ENCODE measurements at regions not wholly inside any gene's neighbourhood (a gene's known extent, or its start where the extent isn't known, plus 50 kb on each side); places are given as distances from the start of the nearest gene placed in this dataset.

DNA sequence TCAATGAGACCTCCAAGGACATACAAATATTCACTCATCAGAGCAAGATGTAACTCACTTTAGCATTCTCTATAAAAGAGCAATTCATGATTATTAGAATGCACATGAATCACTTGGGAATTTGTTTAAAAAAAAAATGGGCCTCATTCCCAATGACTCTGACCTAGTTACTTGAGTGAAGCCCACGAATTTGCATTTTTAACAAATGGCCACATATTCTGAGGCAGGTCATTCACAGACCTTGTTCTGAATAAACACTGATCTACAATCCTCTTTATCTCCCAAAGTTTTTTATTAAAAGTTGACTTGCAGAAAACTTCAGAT is 255.1 kb upstream of the VEGFC start:
- no peak for DNase-seq (ENCODE audit: low read depth in 3 of 3)

- no peak for DNase-seq (ENCODE audit: low read depth in 3 of 3)
Observed at GRCh38 chr4:177051473-177052060, 258.1 kb upstream of the NEIL3 start.

GRCh38 chr4:177052211-177052934 is 257.3 kb upstream of the NEIL3 start:
- DNase-seq (ENCODE audit: low read depth in 3 of 3): no peak

GRCh38 chr4:177057186-177057585 is 252.5 kb upstream of the NEIL3 start:
- DNase-seq (ENCODE audit: low read depth in 3 of 3): no peak

DNA sequence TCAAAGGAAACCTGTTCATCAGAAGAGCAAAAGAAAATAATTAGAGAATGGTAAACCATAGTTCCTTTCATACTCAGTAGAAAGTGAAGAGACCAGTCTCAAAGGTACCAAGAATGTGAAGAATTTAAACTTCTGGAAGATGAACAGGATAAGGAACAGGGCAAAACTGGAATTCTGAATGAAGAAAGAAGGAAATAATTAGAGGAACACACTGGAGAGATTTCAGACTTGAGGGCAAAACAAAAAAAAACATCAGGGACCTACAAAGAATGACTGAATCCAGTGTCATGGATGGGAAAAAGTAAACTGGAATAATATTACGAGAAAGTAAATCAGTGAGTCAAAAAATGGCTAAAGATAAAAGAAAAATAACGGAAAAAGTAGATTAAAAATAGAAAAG is 245.6 kb upstream of the NEIL3 start:
- DNase-seq (ENCODE audit: low read depth in 3 of 3): no peak

DNA sequence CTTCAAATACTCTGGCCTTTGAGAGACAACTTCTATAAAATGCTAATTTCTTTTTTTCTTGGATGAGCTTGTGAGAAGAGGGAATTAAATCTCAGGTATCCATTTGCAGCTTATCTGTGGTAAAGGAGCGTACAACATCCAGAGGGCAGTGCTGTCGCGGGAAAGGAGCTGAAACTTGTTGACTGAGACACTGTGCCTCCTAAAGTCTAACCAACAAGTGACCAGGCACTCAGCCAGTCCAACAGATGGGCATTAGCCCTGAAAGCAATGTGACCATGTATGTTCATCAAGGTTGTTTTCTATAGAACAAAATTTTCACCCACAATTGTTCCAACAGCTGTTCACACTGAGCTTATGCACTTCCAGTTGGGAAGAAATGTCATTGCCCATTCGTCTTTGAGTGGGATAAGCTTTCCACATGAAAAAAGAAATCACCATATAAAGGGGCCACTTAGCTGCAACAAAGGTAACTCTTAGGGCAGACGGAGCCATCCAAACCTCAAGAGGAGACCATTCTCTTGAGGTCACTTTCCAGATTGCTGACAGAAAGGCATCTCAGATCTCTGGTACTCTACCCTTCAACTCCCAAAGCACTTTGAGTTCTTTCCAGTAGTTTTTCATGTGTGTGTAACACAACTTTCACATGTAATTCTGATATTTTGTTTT is 244.8 kb upstream of the NEIL3 start:
- DNase-seq (ENCODE audit: low read depth in 3 of 3): no peak

GRCh38 chr4:177066746-177067145 is 242.9 kb upstream of the NEIL3 start:
- DNase-seq (ENCODE audit: low read depth in 3 of 3): no peak

- no peak for DNase-seq (ENCODE audit: low read depth in 3 of 3)
Observed at GRCh38 chr4:177070533-177071058, 239.1 kb upstream of the NEIL3 start.

DNA sequence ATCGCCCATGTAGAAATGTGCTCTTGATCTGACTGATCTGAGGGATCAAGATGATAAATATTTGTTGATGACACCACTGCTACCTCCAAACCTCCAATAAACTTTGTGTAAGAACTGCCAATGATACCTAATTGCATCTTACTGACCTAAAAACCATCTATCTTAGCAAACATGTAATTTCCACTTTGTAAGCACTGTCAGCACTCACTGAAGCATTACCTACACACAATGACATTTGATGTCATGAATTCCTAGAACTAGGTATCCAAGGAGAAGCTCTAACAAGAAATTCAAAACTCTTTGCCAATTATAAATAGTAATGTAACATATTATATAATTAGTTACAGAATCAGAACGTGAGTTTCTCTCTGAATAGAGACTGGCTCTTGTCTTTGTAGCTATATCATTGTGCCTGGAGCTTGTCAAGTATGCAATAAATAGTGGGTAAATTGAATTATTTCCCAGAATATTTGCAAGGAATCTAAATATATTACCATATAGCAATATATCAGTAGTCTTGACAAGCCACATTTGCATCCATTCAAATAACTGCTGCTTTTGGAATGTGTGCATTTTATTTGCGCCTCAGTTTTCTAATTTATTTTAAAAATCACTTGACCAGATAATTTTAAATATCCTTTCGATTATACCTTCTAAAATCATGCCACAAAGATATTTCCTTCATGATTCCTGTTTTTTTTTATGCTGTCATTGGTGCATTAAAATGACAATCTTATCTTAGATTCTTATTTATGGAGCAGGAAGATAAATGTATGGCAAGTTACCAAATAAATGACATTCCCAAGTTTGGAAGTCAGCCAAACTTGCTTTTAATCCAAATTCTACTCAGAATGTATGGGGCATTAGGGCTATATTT is 232.3 kb upstream of the NEIL3 start:
- no peak for DNase-seq (ENCODE audit: low read depth in 3 of 3)

DNA sequence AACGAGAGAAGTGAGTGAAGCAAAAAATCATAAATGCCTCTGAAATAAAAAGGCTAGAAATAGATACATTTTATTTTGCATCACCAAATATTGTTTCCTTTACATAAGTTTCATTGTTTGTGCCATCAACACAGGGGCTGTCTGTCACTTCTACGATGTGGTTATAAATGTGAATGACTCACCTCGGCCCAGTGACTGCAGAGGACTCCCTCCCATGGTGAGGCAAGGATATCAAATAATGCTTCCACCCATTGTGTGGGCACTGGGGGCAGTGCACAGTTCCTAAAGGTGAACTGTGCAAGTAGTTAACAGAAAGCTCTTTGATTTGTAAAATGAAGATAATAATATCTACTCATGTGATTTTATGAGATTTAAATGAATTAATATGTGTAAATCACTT is 230.3 kb upstream of the NEIL3 start:
- DNase-seq (ENCODE audit: low read depth in 3 of 3): no peak

GRCh38 chr4:177080388-177080787 is 229.3 kb upstream of the NEIL3 start:
- DNase-seq (ENCODE audit: low read depth in 3 of 3): no peak

- DNase-seq (ENCODE audit: low read depth in 3 of 3): no peak
Observed at GRCh38 chr4:177087060-177087459, 222.6 kb upstream of the NEIL3 start.

- no peak for DNase-seq (ENCODE audit: low read depth in 3 of 3)
Observed at GRCh38 chr4:177087499-177087898, 222.2 kb upstream of the NEIL3 start.

- no peak for DNase-seq (ENCODE audit: low read depth in 3 of 3)
Observed at GRCh38 chr4:177091515-177091914, 218.2 kb upstream of the NEIL3 start.

DNA sequence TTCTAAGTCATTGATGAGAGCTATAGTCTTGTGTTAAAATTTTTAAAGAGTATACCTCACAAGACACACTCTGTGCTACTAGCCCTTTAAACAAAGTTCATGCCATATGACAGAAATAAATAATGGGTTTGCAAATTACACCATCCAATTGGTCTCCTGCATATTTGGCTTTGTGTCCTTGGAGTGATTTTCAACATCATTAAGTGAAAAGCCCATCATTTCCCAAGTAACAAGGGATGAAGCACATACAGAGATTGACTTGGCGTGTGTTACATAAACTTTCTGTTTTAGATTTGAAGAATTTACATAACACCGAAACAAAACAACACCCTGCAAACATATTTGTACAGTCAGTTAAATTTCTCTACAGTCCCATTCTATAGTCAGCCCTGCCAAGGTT is 216.9 kb upstream of the NEIL3 start:
- no peak for DNase-seq (ENCODE audit: low read depth in 3 of 3)

GRCh38 chr4:177093964-177094363 is 215.7 kb upstream of the NEIL3 start:
- no peak for DNase-seq (ENCODE audit: low read depth in 3 of 3)

DNA sequence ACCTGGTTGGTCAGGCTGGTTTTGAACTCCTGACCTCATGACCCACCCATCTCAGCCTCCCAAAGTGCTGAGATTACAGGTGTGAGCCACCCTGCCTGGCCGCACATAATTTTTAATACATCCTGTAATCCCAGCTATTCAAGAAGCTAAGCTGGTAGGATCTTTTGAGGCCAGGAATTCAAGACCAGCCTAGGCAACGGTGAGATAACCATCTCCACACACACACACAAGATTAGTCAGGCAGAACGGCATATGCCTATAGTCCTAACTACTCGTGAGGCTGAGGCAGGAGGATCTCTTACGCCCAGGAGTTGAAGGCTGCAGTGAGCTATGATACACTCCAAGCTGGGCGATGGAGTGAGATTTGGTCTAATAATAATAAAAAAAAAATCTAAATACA is 212.4 kb upstream of the NEIL3 start:
- no peak for DNase-seq (ENCODE audit: low read depth in 3 of 3)

DNA sequence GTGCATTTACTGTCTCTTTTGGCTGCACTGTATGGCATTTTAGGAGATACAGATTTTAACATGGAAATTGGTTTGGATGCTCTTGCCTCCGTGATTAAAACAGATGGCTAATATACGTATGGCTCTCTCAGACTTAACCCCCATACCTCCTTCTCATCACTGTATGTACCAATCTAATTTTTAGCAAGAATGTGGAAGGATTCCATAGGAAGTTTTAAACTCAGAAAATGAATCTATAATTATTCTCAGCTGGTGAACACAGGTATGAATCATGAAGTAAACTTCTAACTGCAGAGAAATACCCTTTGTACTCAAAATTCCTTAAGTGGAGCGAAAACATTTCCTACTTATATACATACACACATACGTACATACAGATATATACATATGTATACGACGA is 210.5 kb upstream of the NEIL3 start:
- DNase-seq (ENCODE audit: low read depth in 3 of 3): no peak

DNA sequence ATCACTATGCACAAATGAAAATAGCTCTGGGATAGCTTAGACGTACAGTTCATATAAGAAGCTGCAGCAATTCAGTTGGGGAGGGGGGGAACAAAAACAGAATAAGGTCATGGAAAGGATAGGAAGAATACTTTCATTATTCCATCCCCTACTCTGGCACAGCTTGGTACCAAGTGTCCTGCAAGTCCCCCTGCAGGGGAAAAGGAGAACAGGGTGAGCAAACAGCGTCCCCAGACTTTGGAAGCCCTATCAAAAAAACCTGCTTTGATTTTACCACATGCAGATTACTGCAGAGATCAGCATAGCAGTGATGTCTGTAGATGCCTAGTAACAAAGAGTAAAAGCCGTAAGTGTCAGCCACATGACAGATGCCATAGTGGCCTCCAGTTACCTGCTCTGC is 209.4 kb upstream of the NEIL3 start:
- DNase-seq (ENCODE audit: low read depth in 3 of 3): no peak

DNA sequence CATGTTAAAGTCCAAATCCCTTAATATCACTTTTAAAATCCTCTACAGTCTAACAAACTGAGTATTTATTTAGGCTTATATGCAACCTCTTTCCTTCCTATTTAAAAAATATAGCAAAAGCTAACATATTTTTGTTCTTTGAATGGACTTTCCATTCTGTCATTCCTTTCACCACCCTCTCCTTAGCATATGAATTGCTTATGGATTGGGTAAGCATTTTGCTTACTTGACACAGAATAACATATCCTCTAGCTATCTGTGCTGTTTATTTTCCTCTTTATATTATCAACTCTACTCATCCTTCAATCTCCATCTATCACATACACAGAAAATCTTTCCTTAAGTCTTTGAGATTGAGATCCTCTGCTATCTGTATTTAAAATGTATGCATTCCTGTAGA is 206.1 kb upstream of the NEIL3 start:
- DNase-seq (ENCODE audit: low read depth in 3 of 3): no peak

DNA sequence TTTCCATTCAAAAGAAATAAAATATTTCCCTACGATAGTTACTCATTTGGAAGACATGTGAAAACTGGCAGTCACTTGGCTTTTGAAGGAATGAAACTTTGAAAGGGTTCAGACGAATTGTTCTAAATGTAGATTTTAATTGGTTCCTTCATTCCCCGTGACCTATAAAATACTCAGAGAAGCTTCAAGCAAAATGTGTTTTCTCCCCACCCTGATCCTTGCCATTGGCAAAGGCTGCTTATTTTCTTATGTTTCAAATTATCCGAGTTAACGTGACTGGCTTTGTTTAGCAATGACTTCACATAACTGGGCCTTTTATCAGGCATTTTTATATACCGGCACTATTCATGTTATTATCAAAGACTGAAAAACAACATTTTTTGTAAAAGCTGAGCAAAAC is 204.1 kb upstream of the NEIL3 start:
- DNase-seq (ENCODE audit: low read depth in 3 of 3): no peak

GRCh38 chr4:177107288-177107921 is 202.3 kb upstream of the NEIL3 start:
- no peak for DNase-seq (ENCODE audit: low read depth in 3 of 3)

Measured in stimulated activated CD4-positive, alpha-beta T cell treated with anti-CD3 and anti-CD28 coated beads, TNF-alpha, amount 100 ng/mL, for 4 hours (primary cell).